SK-N-MC (cell line): ENCODE measurements at regions not wholly inside any gene's neighbourhood (a gene's known extent, or its start where the extent isn't known, plus 50 kb on each side); places are given as distances from the start of the nearest gene placed in this dataset.

Source experiments
- EZH2 ChIP-seq: fragments of 200-600 bp; sonication (generic); IDR thresholded peaks from one replicate; pipeline ENCODE4 v1.6.1; 2017; ENCODE audit warnings: antibody characterized with exemption
- POLR2AphosphoS5 ChIP-seq: IDR thresholded peaks from 2 replicates; pipeline ENCODE4 v1.6.1; 2012; ENCODE audit warnings: mild to moderate bottlenecking, low read depth, low read length, borderline replicate concordance

GRCh38 chr3:107100137-107100536, 277.1 kb upstream of the CCDC54 start:
- TF ChIP-seq EZH2, result no peak
- no peak for TF ChIP-seq POLR2AphosphoS5
